Natural killer cell (primary cell): ENCODE measurements at regions not wholly inside any gene's neighbourhood (a gene's known extent, or its start where the extent isn't known, plus 50 kb on each side); places are given as distances from the start of the nearest gene placed in this dataset.

Experiments used
- ATAC-seq, 3 donors: fragments of 150-1000 bp in 2 of 3; fragments of 200-7000 bp in 1 of 3; cut with Tn5 transposase; 1 replicate in 1 of 3; 2 replicates in 2 of 3; pipeline ENCODE4 v1.10.0; 2021; ENCODE audit warnings: mild to moderate bottlenecking in 2 of 3, moderate library complexity in 2 of 3
- DNase-seq, 2 donors: peaks; one replicate each; pipeline versions ENCODE4 v3.0.0 to v3.0.0-alpha.2; 2013 to 2021; ENCODE audit warnings: mixed read lengths in 1 of 2
- H3K27ac ChIP-seq: one replicate; pipeline ENCODE4 v1.5.1; 2013; ENCODE audit warnings: mild to moderate bottlenecking, low read length
- H3K27me3 ChIP-seq: one replicate; pipeline ENCODE4 v1.6.1; 2013; ENCODE audit warnings: low read length; ENCODE audit not compliant: control insufficient read depth, insufficient read depth
- H3K36me3 ChIP-seq: one replicate; pipeline ENCODE4 v1.6.1; 2013; ENCODE audit warnings: low read length; ENCODE audit not compliant: control insufficient read depth, insufficient read depth
- H3K4me1 ChIP-seq: one replicate; pipeline ENCODE4 v1.6.1; 2013; ENCODE audit warnings: low read length; ENCODE audit not compliant: control insufficient read depth, insufficient read depth
- H3K4me3 ChIP-seq: one replicate; pipeline ENCODE4 v1.5.1; 2013; ENCODE audit warnings: low read length
- H3K9me3 ChIP-seq: one replicate; pipeline ENCODE4 v1.6.1; 2013; ENCODE audit warnings: low read length; ENCODE audit not compliant: control insufficient read depth, insufficient read depth
- H3K27ac Mint-ChIP-seq, 2 donors: one replicate each; pipeline ENCODE4 v1.8.0; 2022; ENCODE audit warnings: mild to moderate bottlenecking in 2 of 2, mixed read lengths in 2 of 2, moderate library complexity in 1 of 2
- H3K27me3 Mint-ChIP-seq, 2 donors: one replicate each; pipeline ENCODE4 v1.8.0; 2022; ENCODE audit warnings: low read depth in 2 of 2, mixed read lengths in 2 of 2
- H3K36me3 Mint-ChIP-seq: one replicate; pipeline ENCODE4 v1.8.0; 2022; ENCODE audit warnings: mixed read lengths
- H3K4me1 Mint-ChIP-seq, 2 donors: one replicate each; pipeline ENCODE4 v1.8.0; 2022; ENCODE audit warnings: mixed read lengths in 2 of 2
- H3K4me3 Mint-ChIP-seq: one replicate; pipeline ENCODE4 v1.8.0; 2022; ENCODE audit warnings: mild to moderate bottlenecking, moderate library complexity, mixed read lengths
- H3K9me3 Mint-ChIP-seq, 2 donors: one replicate each; pipeline ENCODE4 v1.8.0; 2022; ENCODE audit warnings: mixed read lengths in 2 of 2
- WGBS: methylation state at CpG from one replicate; pipeline ENCODE4 v1.1.7; 2013; ENCODE audit warnings: missing lambda C conversion rate; ENCODE audit not compliant: insufficient coverage; 5-methylcytosine and 5-hydroxymethylcytosine counted together
- intact Hi-C: fragments of 100-400 bp; cut with micrococcal nuclease; formaldehyde crosslinking; loops from one replicate; pipeline ENCODE4 v1.14.2; 2022
- TF ChIP-seq, protein P1 (sequence below): fragments of 200-600 bp; IDR thresholded peaks from one replicate; pipeline ENCODE4 v1.8.0; 2022; ENCODE audit warnings: antibody characterized with exemption

- no peak overlapping the region for H3K27ac Mint-ChIP-seq
- no peaks in the 10 kb centered on the region for H3K36me3 Mint-ChIP-seq
- Histone ChIP-seq H3K27me3 (no peaks in the 10 kb centered on the region), H3K4me1 (no peaks in the 10 kb centered on the region), H3K9me3 (no peaks in the 10 kb centered on the region), H3K36me3 (no peaks in the 10 kb centered on the region), H3K4me3 (no peak overlapping the region), H3K27ac (no peak overlapping the region)
- H3K4me1 Mint-ChIP-seq: no peaks in the 10 kb centered on the region
- intact Hi-C loops: no loop called here
- 90% methylated on average over 3 of the region's 3 CpGs for WGBS
- peaks cover 0 to 3% of the 10 kb centered on the region in 2 donors for H3K27me3 Mint-ChIP-seq
- ATAC-seq (no peak), DNase-seq (no peak)
- H3K4me3 Mint-ChIP-seq: no peak overlapping the region
- peaks cover 4 to 6% of the 10 kb centered on the region in 2 donors for H3K9me3 Mint-ChIP-seq
- TF ChIP-seq, protein P1, sequence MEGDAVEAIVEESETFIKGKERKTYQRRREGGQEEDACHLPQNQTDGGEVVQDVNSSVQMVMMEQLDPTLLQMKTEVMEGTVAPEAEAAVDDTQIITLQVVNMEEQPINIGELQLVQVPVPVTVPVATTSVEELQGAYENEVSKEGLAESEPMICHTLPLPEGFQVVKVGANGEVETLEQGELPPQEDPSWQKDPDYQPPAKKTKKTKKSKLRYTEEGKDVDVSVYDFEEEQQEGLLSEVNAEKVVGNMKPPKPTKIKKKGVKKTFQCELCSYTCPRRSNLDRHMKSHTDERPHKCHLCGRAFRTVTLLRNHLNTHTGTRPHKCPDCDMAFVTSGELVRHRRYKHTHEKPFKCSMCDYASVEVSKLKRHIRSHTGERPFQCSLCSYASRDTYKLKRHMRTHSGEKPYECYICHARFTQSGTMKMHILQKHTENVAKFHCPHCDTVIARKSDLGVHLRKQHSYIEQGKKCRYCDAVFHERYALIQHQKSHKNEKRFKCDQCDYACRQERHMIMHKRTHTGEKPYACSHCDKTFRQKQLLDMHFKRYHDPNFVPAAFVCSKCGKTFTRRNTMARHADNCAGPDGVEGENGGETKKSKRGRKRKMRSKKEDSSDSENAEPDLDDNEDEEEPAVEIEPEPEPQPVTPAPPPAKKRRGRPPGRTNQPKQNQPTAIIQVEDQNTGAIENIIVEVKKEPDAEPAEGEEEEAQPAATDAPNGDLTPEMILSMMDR: no peak
Observed at GRCh38 chr16:65598621-65599020, 476.8 kb upstream of the CDH11 start.

DNA sequence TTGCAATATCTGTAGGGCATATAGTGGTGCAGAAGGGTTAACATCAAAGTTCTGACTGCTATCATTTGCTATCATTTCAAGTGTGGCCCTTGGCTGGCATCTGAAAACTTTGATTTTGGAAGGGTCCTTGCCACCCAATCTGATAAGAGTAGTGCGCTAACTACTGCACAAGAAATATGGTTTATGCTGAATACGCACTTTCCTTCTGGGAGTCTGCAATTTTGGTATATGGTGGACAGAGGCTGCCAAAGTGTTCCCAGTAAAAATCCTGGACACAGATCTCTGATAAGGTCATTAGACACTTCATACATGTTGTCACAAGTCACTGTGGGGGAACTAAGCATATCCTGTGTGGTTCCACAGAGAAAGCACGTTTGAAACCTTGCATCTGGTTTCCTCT, 461.6 kb upstream of the CDH11 start:
- ATAC-seq (no peak), DNase-seq (no peak)
- no peaks in the 10 kb centered on the region for H3K36me3 Mint-ChIP-seq
- Histone ChIP-seq H3K27ac (no peak overlapping the region), H3K36me3 (no peaks in the 10 kb centered on the region), H3K4me3 (no peak overlapping the region), H3K27me3 (no peaks in the 10 kb centered on the region), H3K9me3 (no peaks in the 10 kb centered on the region), H3K4me1 (no peaks in the 10 kb centered on the region)
- H3K9me3 Mint-ChIP-seq: peaks cover 0 to 2% of the 10 kb centered on the region in 2 donors
- H3K27ac Mint-ChIP-seq: no peak overlapping the region
- WGBS: 65% methylated on average over 3 of the region's 3 CpGs
- intact Hi-C loops: no loop called here
- no peak overlapping the region for H3K4me3 Mint-ChIP-seq
- no peaks in the 10 kb centered on the region for H3K4me1 Mint-ChIP-seq
- TF ChIP-seq, protein P1: no peak
- peaks cover 0 to 3% of the 10 kb centered on the region in 2 donors for H3K27me3 Mint-ChIP-seq

DNA sequence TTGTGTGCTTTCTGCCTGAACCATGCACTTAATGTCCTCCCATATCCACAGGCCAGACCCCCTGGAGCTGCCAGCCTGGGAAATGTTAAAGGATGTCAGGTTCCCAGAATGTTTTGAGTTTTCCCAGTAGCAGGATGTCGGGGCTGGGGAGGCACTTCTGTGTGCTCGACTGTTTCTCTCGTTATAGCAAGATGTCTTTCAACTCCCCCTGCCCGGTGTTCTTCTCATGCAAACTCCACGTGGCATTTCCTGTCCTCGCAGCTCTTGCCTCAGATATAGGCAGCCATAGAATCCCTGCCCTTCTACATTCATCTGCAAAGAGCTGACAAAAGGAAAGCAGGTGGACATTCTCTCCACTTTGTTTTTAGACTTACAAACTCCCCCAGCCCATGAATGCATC, 457.2 kb upstream of the CDH11 start:
- no peak overlapping the region for H3K27ac ChIP-seq
- no peaks in the 10 kb centered on the region for H3K9me3 ChIP-seq
- H3K4me3 ChIP-seq: no peak overlapping the region
- Mint-ChIP-seq H3K27me3 (no peaks in the 10 kb centered on the region), H3K9me3 (peaks cover 0 to 4% of the 10 kb centered on the region in 2 donors), H3K36me3 (no peaks in the 10 kb centered on the region), H3K4me1 (no peaks in the 10 kb centered on the region), H3K4me3 (no peak overlapping the region), H3K27ac (no peak overlapping the region)
- intact Hi-C loops: no loop called here
- DNase-seq (no peak), ATAC-seq (no peak)
- TF ChIP-seq, protein P1: no peak
- whole genome bisulfite sequencing: 46% methylated on average over 6 of the region's 6 CpGs
- H3K36me3 ChIP-seq: no peaks in the 10 kb centered on the region
- H3K4me1 ChIP-seq: no peaks in the 10 kb centered on the region
- H3K27me3 ChIP-seq: no peaks in the 10 kb centered on the region

DNA sequence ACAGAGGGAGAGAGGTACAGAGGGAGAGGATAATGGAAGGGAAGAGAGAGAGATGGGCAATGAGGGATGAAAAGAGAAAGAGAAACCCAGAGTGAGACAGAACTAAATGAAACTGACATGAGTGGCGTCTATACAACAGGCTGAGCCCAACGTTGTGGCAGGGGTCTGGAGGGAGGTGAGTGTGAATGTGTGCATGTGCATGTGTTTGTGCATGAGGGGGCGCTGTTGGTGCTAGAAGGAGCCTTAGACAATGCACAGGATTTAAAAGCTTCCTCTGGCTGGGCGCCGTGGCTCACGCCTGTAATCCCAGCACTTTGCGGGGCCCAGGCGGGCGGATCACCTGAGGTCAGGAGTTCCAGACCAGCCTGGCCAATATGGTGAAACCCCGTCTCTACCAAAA, 454.8 kb upstream of the CDH11 start:
- Histone ChIP-seq H3K27me3 (no peaks in the 10 kb centered on the region), H3K4me1 (no peaks in the 10 kb centered on the region), H3K36me3 (no peaks in the 10 kb centered on the region), H3K9me3 (no peaks in the 10 kb centered on the region), H3K4me3 (no peak overlapping the region), H3K27ac (no peak overlapping the region)
- Mint-ChIP-seq H3K4me3 (no peak overlapping the region), H3K36me3 (no peaks in the 10 kb centered on the region), H3K9me3 (peaks cover 0 to 4% of the 10 kb centered on the region in 2 donors), H3K27me3 (no peaks in the 10 kb centered on the region), H3K27ac (no peak overlapping the region), H3K4me1 (no peaks in the 10 kb centered on the region)
- ATAC-seq (no peak), DNase-seq (no peak)
- TF ChIP-seq, protein P1: no peak
- intact Hi-C loops: no loop called here
- WGBS: 87% methylated on average over 10 of the region's 10 CpGs
